NB4 (cell line): ENCODE measurements at regions not wholly inside any gene's neighbourhood (a gene's known extent, or its start where the extent isn't known, plus 50 kb on each side); places are given as distances from the start of the nearest gene placed in this dataset.
"Not testable (repeated sequence)": the region's sequence is repeated elsewhere in the genome, so short reads cannot be mapped to it uniquely, and the experiment has no call there.

Experiments
- DNase-seq: peaks from one replicate; pipeline ENCODE4 v3.0.0; 2010; ENCODE audit warnings: low read depth
- H3K4me3 ChIP-seq: one replicate; pipeline ENCODE4 v1.5.1; 2011; ENCODE audit warnings: mild to moderate bottlenecking, low read depth, low read length, moderate library complexity
- CTCF ChIP-seq: IDR thresholded peaks from one replicate; pipeline ENCODE4 v1.5.1; 2012; ENCODE audit warnings: low read depth, low read length
- MYC ChIP-seq: IDR thresholded peaks from 2 replicates; pipeline ENCODE4 v1.6.1; 2011; ENCODE audit warnings: low read depth, low read length
- POLR2A ChIP-seq: IDR thresholded peaks from 2 replicates; pipeline ENCODE4 v1.6.1; 2011; ENCODE audit warnings: mild to moderate bottlenecking; ENCODE audit not compliant: insufficient read length; ENCODE audit errors: extremely low read depth
- TF ChIP-seq, protein P1 (sequence below): IDR thresholded peaks from 2 replicates; pipeline ENCODE4 v1.6.1; 2011; ENCODE audit warnings: low read depth, low read length

DNA sequence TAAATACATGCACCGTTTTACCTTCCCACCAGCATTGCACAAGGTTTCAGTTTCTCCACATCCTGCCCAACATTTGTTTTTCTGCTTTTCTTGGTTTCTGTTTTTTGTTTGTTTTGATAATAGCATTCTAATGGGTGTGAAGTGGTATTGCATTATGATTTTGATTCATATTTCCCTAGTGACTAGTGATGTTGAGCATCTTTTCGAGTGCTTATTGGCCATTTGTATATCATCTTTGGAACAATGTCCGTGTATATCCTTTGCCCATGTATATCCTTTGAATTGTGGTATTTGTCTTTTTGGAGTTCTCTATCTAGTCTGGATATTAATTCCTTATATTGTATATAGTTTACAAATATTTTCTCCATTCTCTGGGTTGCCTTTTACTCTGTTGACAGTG lies 2914.8 kb upstream of the OR11H1 start:
- no peak for TF ChIP-seq CTCF
- no peak for TF ChIP-seq POLR2A
- TF ChIP-seq MYC = no peak
- TF ChIP-seq, protein P1, sequence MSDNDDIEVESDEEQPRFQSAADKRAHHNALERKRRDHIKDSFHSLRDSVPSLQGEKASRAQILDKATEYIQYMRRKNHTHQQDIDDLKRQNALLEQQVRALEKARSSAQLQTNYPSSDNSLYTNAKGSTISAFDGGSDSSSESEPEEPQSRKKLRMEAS = no peak
- H3K4me3 ChIP-seq = no peak overlapping the region
- no peak for DNase-seq

- not testable (repeated sequence) for H3K4me3 ChIP-seq, DNase-seq
Measured at GRCh38 chr22:12613907-12614306, 2914.1 kb upstream of the OR11H1 start.

DNA sequence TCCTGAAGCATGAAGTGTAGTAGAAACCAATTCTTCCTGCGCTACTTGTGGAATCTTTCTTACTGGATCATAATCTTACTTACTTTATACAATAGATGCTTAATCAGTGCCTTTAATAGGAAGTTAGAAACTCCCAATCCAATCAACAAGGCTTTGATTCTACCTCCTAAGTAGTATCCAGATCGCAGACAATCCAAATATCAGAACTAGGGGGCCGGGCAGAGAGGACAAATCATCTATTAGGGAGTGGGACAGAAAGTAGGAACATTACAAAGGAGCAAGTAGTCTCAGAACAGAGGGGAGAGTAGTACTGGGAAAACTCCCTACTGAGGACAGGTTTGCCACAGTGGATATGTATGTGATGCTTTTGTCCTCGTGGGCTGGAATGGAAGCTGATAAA lies 2901.1 kb upstream of the OR11H1 start:
- DNase-seq, H3K4me3 ChIP-seq: not testable (repeated sequence)

DNA sequence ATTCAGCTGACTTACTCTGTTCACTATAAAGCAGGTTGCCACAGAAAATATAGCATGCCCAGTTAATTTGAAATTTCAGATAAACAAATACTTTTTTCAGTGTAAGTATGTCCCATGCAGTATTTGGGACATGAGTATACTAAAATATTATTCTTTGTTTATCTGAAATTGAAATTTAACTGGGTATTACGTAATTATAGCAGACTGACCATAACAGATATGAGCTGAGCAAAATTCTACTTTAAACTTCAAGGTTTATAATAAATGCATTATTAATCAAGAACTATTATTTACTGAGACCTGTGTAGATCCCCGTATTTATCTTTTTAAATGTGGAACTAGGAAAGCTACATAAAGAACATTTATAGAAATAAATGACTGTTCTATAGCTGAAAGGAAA lies 2898.2 kb upstream of the OR11H1 start:
- H3K4me3 ChIP-seq, DNase-seq: not testable (repeated sequence)

- H3K4me3 ChIP-seq = not testable (repeated sequence)
- DNase-seq = peak; percentile 15
- peak; percentile 12 for TF ChIP-seq CTCF
Measured at GRCh38 chr22:12630965-12631364, 2897.0 kb upstream of the OR11H1 start.

- DNase-seq, H3K4me3 ChIP-seq: not testable (repeated sequence)
Measured at GRCh38 chr22:12637566-12638166, 2890.3 kb upstream of the OR11H1 start.

DNA sequence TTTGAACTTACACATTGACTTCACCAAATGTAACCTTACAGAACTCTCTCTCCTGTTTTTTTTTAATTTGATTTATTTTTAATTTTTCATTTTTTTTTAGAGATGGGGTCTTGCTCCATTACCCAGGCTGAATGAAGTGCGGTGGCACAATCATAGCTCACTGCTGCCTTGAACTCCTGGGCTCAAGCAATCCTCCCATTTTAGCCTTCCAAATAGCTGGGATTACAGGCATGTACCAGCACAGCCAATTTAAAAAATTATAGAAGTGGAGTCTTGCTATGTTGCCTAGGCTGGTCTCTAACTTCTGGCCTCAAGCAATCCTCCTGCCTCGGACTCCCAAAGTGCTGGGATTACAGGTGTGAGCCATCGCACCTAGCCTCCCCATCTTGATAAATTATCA lies 2889.7 kb upstream of the OR11H1 start:
- DNase-seq, H3K4me3 ChIP-seq: not testable (repeated sequence)
